GM18519 (cell line): ENCODE measurements at regions not wholly inside any gene's neighbourhood (a gene's known extent, or its start where the extent isn't known, plus 50 kb on each side); places are given as distances from the start of the nearest gene placed in this dataset.
"Not testable (repeated sequence)": the region's sequence is repeated elsewhere in the genome, so short reads cannot be mapped to it uniquely, and the experiment has no call there.

ENCODE experiments used
- ATAC-seq: cut with Tn5 transposase; IDR thresholded peaks from one replicate; pipeline ENCODE4 v1.9.1; 2021; ENCODE audit warnings: mild to moderate bottlenecking, moderate library complexity; ENCODE audit not compliant: unreplicated experiment, low FRiP score

GRCh38 chr11:107276077-107276476 lies 181.5 kb downstream of the CWF19L2 start:
- ATAC-seq: no peak

GRCh38 chr11:107275632-107276031 lies 182.0 kb downstream of the CWF19L2 start:
- ATAC-seq: no peak

GRCh38 chr11:107274138-107274537 lies 183.5 kb downstream of the CWF19L2 start:
- ATAC-seq: no peak

GRCh38 chr11:107272561-107272960 lies 185.1 kb downstream of the CWF19L2 start:
- no peak for ATAC-seq

GRCh38 chr11:107271425-107271824 lies 186.2 kb downstream of the CWF19L2 start:
- no peak for ATAC-seq

GRCh38 chr11:107268977-107269376 lies 188.6 kb downstream of the CWF19L2 start:
- ATAC-seq: no peak

GRCh38 chr11:107266455-107266854 lies 191.2 kb downstream of the CWF19L2 start:
- no peak for ATAC-seq

GRCh38 chr11:107265591-107266121 lies 192.0 kb downstream of the CWF19L2 start:
- no peak for ATAC-seq

GRCh38 chr11:107263844-107264563 lies 193.6 kb downstream of the CWF19L2 start:
- ATAC-seq: peak; percentile 53

- ATAC-seq: no peak
These were observed 197.8 kb downstream of the CWF19L2 start for GRCh38 chr11:107259811-107260221.

- ATAC-seq: no peak
These were observed 199.9 kb downstream of the CWF19L2 start for GRCh38 chr11:107257710-107258109.

- not testable (repeated sequence) for ATAC-seq
These were observed 204.0 kb downstream of the CWF19L2 start for GRCh38 chr11:107253661-107254060.

- peak; percentile 95 for ATAC-seq
These were observed 205.0 kb downstream of the CWF19L2 start for GRCh38 chr11:107252429-107253161.

- no peak for ATAC-seq
These were observed 206.3 kb downstream of the CWF19L2 start for GRCh38 chr11:107251298-107251697.

- no peak for ATAC-seq
These were observed 207.6 kb downstream of the CWF19L2 start for GRCh38 chr11:107250017-107250416.

- ATAC-seq: no peak
These were observed 208.6 kb downstream of the CWF19L2 start for GRCh38 chr11:107249054-107249453.

GRCh38 chr11:107247167-107247861 lies 210.3 kb downstream of the CWF19L2 start:
- ATAC-seq: no peak

- ATAC-seq: no peak
These were observed 213.7 kb downstream of the CWF19L2 start for GRCh38 chr11:107243929-107244328.

- ATAC-seq: no peak
These were observed 214.2 kb upstream of the GUCY1A2 start for GRCh38 chr11:107232451-107232850.

- no peak for ATAC-seq
These were observed 206.6 kb upstream of the GUCY1A2 start for GRCh38 chr11:107224836-107225235.

- ATAC-seq: no peak
These were observed 204.7 kb upstream of the GUCY1A2 start for GRCh38 chr11:107222916-107223460.
